Natural killer cell (primary cell): ENCODE measurements at regions not wholly inside any gene's neighbourhood (a gene's known extent, or its start where the extent isn't known, plus 50 kb on each side); places are given as distances from the start of the nearest gene placed in this dataset.

Experiments used
- ATAC-seq, 3 donors: fragments of 150-1000 bp in 2 of 3; fragments of 200-7000 bp in 1 of 3; cut with Tn5 transposase; 1 replicate in 1 of 3; 2 replicates in 2 of 3; pipeline ENCODE4 v1.10.0; 2021; ENCODE audit warnings: mild to moderate bottlenecking in 2 of 3, moderate library complexity in 2 of 3
- DNase-seq, 2 donors: peaks; one replicate each; pipeline versions ENCODE4 v3.0.0 to v3.0.0-alpha.2; 2013 to 2021; ENCODE audit warnings: mixed read lengths in 1 of 2
- H3K27ac ChIP-seq: one replicate; pipeline ENCODE4 v1.5.1; 2013; ENCODE audit warnings: mild to moderate bottlenecking, low read length
- H3K27me3 ChIP-seq: one replicate; pipeline ENCODE4 v1.6.1; 2013; ENCODE audit warnings: low read length; ENCODE audit not compliant: control insufficient read depth, insufficient read depth
- H3K36me3 ChIP-seq: one replicate; pipeline ENCODE4 v1.6.1; 2013; ENCODE audit warnings: low read length; ENCODE audit not compliant: control insufficient read depth, insufficient read depth
- H3K4me1 ChIP-seq: one replicate; pipeline ENCODE4 v1.6.1; 2013; ENCODE audit warnings: low read length; ENCODE audit not compliant: control insufficient read depth, insufficient read depth
- H3K4me3 ChIP-seq: one replicate; pipeline ENCODE4 v1.5.1; 2013; ENCODE audit warnings: low read length
- H3K9me3 ChIP-seq: one replicate; pipeline ENCODE4 v1.6.1; 2013; ENCODE audit warnings: low read length; ENCODE audit not compliant: control insufficient read depth, insufficient read depth
- H3K27ac Mint-ChIP-seq, 2 donors: one replicate each; pipeline ENCODE4 v1.8.0; 2022; ENCODE audit warnings: mild to moderate bottlenecking in 2 of 2, mixed read lengths in 2 of 2, moderate library complexity in 1 of 2
- H3K27me3 Mint-ChIP-seq, 2 donors: one replicate each; pipeline ENCODE4 v1.8.0; 2022; ENCODE audit warnings: low read depth in 2 of 2, mixed read lengths in 2 of 2
- H3K36me3 Mint-ChIP-seq: one replicate; pipeline ENCODE4 v1.8.0; 2022; ENCODE audit warnings: mixed read lengths
- H3K4me1 Mint-ChIP-seq, 2 donors: one replicate each; pipeline ENCODE4 v1.8.0; 2022; ENCODE audit warnings: mixed read lengths in 2 of 2
- H3K4me3 Mint-ChIP-seq: one replicate; pipeline ENCODE4 v1.8.0; 2022; ENCODE audit warnings: mild to moderate bottlenecking, moderate library complexity, mixed read lengths
- H3K9me3 Mint-ChIP-seq, 2 donors: one replicate each; pipeline ENCODE4 v1.8.0; 2022; ENCODE audit warnings: mixed read lengths in 2 of 2
- WGBS: methylation state at CpG from one replicate; pipeline ENCODE4 v1.1.7; 2013; ENCODE audit warnings: missing lambda C conversion rate; ENCODE audit not compliant: insufficient coverage; 5-methylcytosine and 5-hydroxymethylcytosine counted together
- intact Hi-C: fragments of 100-400 bp; cut with micrococcal nuclease; formaldehyde crosslinking; loops from one replicate; pipeline ENCODE4 v1.14.2; 2022
- TF ChIP-seq, protein P1 (sequence below): fragments of 200-600 bp; IDR thresholded peaks from one replicate; pipeline ENCODE4 v1.8.0; 2022; ENCODE audit warnings: antibody characterized with exemption

- Mint-ChIP-seq H3K27ac (no peak overlapping the region), H3K27me3 (no peaks in the 10 kb centered on the region), H3K4me1 (no peaks in the 10 kb centered on the region), H3K9me3 (peaks cover 12 to 32% of the 10 kb centered on the region in 2 donors), H3K4me3 (no peak overlapping the region), H3K36me3 (peaks cover 7% of the 10 kb centered on the region)
- Histone ChIP-seq H3K4me1 (no peaks in the 10 kb centered on the region), H3K36me3 (no peaks in the 10 kb centered on the region), H3K4me3 (no peak overlapping the region), H3K9me3 (no peaks in the 10 kb centered on the region), H3K27me3 (no peaks in the 10 kb centered on the region), H3K27ac (no peak overlapping the region)
- ATAC-seq (no peak), DNase-seq (no peak)
- intact Hi-C loops = no loop called here
- WGBS = 79% methylated on average over 4 of the region's 4 CpGs
- TF ChIP-seq, protein P1, sequence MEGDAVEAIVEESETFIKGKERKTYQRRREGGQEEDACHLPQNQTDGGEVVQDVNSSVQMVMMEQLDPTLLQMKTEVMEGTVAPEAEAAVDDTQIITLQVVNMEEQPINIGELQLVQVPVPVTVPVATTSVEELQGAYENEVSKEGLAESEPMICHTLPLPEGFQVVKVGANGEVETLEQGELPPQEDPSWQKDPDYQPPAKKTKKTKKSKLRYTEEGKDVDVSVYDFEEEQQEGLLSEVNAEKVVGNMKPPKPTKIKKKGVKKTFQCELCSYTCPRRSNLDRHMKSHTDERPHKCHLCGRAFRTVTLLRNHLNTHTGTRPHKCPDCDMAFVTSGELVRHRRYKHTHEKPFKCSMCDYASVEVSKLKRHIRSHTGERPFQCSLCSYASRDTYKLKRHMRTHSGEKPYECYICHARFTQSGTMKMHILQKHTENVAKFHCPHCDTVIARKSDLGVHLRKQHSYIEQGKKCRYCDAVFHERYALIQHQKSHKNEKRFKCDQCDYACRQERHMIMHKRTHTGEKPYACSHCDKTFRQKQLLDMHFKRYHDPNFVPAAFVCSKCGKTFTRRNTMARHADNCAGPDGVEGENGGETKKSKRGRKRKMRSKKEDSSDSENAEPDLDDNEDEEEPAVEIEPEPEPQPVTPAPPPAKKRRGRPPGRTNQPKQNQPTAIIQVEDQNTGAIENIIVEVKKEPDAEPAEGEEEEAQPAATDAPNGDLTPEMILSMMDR = no peak
These were observed 644.6 kb upstream of the TMPRSS15 start for GRCh38 chr21:19048098-19048672.

DNA sequence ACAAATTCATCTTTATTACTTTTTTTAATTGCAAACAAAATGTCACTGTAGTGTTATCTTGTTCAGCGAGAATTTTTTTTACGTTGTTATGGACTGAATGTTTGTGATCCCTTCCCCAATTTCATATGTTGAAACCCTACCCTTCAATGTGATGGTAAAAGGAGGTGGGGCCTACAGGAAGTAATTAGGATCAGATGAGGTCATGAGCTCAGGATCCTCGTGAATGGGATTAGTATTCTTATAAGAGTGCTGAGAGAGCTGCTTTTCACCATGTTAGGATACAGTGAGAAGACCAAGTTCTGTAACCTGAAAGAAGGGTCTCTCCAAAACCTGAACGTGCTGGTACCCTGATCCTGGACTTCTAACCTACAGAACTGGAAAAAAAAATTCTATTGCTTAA lies 646.0 kb upstream of the TMPRSS15 start:
- Mint-ChIP-seq H3K9me3 (peaks cover 13 to 32% of the 10 kb centered on the region in 2 donors), H3K36me3 (peaks cover 7% of the 10 kb centered on the region), H3K4me3 (no peak overlapping the region), H3K27ac (no peak overlapping the region), H3K27me3 (no peaks in the 10 kb centered on the region), H3K4me1 (no peaks in the 10 kb centered on the region)
- no peak overlapping the region for H3K27ac ChIP-seq
- WGBS = 59% methylated on average over 2 of the region's 4 CpGs
- no peaks in the 10 kb centered on the region for H3K27me3 ChIP-seq
- H3K9me3 ChIP-seq = no peaks in the 10 kb centered on the region
- H3K4me3 ChIP-seq = no peak overlapping the region
- DNase-seq = no peak
- no peaks in the 10 kb centered on the region for H3K36me3 ChIP-seq
- TF ChIP-seq, protein P1 = no peak
- ATAC-seq = no peak
- no peaks in the 10 kb centered on the region for H3K4me1 ChIP-seq
- intact Hi-C loops = no loop called here

GRCh38 chr21:19065164-19065563 lies 661.6 kb upstream of the TMPRSS15 start:
- H3K4me1 ChIP-seq = no peaks in the 10 kb centered on the region
- Mint-ChIP-seq H3K9me3 (peaks cover 5 to 8% of the 10 kb centered on the region in 2 donors), H3K4me1 (no peaks in the 10 kb centered on the region), H3K36me3 (peaks cover 6% of the 10 kb centered on the region), H3K27ac (no peak overlapping the region), H3K27me3 (no peaks in the 10 kb centered on the region), H3K4me3 (no peak overlapping the region)
- DNase-seq (no peak), ATAC-seq (no peak)
- WGBS = 85% methylated on average over 7 of the region's 8 CpGs
- intact Hi-C loops = no loop called here
- H3K4me3 ChIP-seq = no peak overlapping the region
- TF ChIP-seq, protein P1 = no peak
- no peak overlapping the region for H3K27ac ChIP-seq
- no peaks in the 10 kb centered on the region for H3K36me3 ChIP-seq
- H3K27me3 ChIP-seq = no peaks in the 10 kb centered on the region
- H3K9me3 ChIP-seq = peaks cover 7% of the 10 kb centered on the region

GRCh38 chr21:19076031-19076430 lies 672.4 kb upstream of the TMPRSS15 start:
- WGBS = 89% methylated on average over 1 of the region's 1 CpG
- no peak overlapping the region for H3K27ac Mint-ChIP-seq
- H3K27ac ChIP-seq = no peak overlapping the region
- no peak overlapping the region for H3K4me3 ChIP-seq
- peaks cover 20% of the 10 kb centered on the region for H3K9me3 ChIP-seq
- H3K36me3 ChIP-seq = no peaks in the 10 kb centered on the region
- H3K36me3 Mint-ChIP-seq = peaks cover 6% of the 10 kb centered on the region
- DNase-seq (no peak), ATAC-seq (no peak)
- TF ChIP-seq, protein P1 = no peak
- H3K9me3 Mint-ChIP-seq = peaks cover 12 to 19% of the 10 kb centered on the region in 2 donors
- H3K4me1 Mint-ChIP-seq = no peaks in the 10 kb centered on the region
- no peaks in the 10 kb centered on the region for H3K27me3 ChIP-seq
- no peaks in the 10 kb centered on the region for H3K27me3 Mint-ChIP-seq
- no peak overlapping the region for H3K4me3 Mint-ChIP-seq
- no peaks in the 10 kb centered on the region for H3K4me1 ChIP-seq
- intact Hi-C loops = no loop called here
